ENCODE measurements at regions not wholly inside any gene's neighbourhood (a gene's known extent, or its start where the extent isn't known, plus 50 kb on each side); places are given as distances from the start of the nearest gene placed in this dataset.
"Not testable (repeated sequence)": the region's sequence is repeated elsewhere in the genome, so short reads cannot be mapped to it uniquely, and the experiment has no call there.

- no peak overlapping the region for H3K4me3 ChIP-seq (ENCODE audit: low read depth in 1 of 2, low read length in 2 of 2)
- no peak overlapping the region for H3K27ac ChIP-seq (ENCODE audit: low read depth, low read length)
- H3K9me3 ChIP-seq (ENCODE audit: control insufficient read depth in 1 of 2, low read length in 2 of 2) = no peaks in the 10 kb centered on the region
- peaks cover 41 to 44% of the 10 kb centered on the region in 2 donors for H3K4me1 ChIP-seq (ENCODE audit: control insufficient read depth in 1 of 2, insufficient read depth in 2 of 2, low read length in 2 of 2)
- no peaks in the 10 kb centered on the region for H3K36me3 ChIP-seq (ENCODE audit: control insufficient read depth in 1 of 2, insufficient read depth in 2 of 2, low read length in 2 of 2)
- H3K27me3 ChIP-seq (ENCODE audit: control insufficient read depth in 1 of 2, insufficient read depth in 2 of 2, low read length in 2 of 2) = no peaks in the 10 kb centered on the region
- H3K9ac ChIP-seq (ENCODE audit: low read depth in 1 of 2, low read length in 2 of 2) = no peak overlapping the region
Observed at GRCh38 chr3:177447938-177448337, 250.7 kb upstream of the TBL1XR1 start.

DNA sequence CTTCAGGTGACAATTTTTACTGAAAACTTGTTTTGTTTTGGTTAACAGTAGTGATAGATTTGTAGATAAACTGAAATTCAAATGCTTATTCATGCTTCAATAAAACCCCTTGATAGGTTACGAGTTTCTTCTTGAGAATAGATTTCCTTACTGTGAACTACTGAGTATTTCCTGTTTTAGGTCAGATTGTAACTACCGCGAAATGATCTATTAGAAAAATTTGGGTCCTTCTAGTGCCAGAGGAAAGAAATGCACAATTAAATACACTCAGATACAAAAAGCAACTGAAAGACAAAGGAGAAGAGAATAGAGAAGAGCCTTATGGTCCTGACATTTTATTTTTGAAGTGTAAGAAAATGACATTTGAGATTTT, 251.7 kb upstream of the TBL1XR1 start:
- no peaks in the 10 kb centered on the region for H3K9me3 ChIP-seq (ENCODE audit: control insufficient read depth in 1 of 2, low read length in 2 of 2)
- H3K36me3 ChIP-seq (ENCODE audit: control insufficient read depth in 1 of 2, insufficient read depth in 2 of 2, low read length in 2 of 2) = no peaks in the 10 kb centered on the region
- no peak overlapping the region for H3K27ac ChIP-seq (ENCODE audit: low read depth, low read length)
- H3K4me1 ChIP-seq (ENCODE audit: control insufficient read depth in 1 of 2, insufficient read depth in 2 of 2, low read length in 2 of 2) = peaks cover 35% of the 10 kb centered on the region in 2 donors
- no peaks in the 10 kb centered on the region for H3K27me3 ChIP-seq (ENCODE audit: control insufficient read depth in 1 of 2, insufficient read depth in 2 of 2, low read length in 2 of 2)
- no peak overlapping the region for H3K9ac ChIP-seq (ENCODE audit: low read depth in 1 of 2, low read length in 2 of 2)
- no peak overlapping the region for H3K4me3 ChIP-seq (ENCODE audit: low read depth in 1 of 2, low read length in 2 of 2)

DNA sequence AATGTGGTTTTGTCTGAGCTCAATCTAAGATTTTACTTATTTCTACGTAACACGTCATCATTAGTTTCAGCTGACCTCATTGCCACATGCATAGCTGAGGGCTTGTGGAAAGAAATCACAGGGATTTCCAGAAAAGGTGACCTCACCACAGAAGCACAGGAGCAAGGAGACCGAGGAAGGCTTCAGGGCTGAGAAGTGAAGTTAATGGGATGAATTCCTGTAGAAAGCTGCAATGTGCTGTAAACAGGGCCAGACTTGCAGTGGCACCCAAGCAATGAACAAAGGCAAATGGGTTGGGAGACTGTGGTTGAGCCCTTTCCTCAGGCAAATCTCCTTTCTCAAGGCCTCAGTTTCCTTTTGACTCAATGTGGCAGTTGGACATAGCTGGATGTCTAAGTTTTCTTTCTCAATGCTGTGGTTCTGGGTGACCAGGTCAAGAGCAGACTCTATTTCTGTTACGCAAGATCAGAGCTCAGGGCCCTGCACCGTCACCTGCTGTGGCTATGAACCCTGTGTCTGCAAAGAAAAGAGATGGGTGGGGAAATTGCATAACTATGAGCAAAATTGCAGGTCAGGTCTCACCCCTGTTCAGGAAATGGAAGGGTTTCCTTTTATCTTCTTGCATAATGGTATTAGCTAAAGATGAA, 252.2 kb upstream of the TBL1XR1 start:
- H3K4me3 ChIP-seq (ENCODE audit: low read depth in 1 of 2, low read length in 2 of 2) = no peak overlapping the region
- H3K4me1 ChIP-seq (ENCODE audit: control insufficient read depth in 1 of 2, insufficient read depth in 2 of 2, low read length in 2 of 2) = peaks cover 35% of the 10 kb centered on the region in 2 donors
- H3K9me3 ChIP-seq (ENCODE audit: control insufficient read depth in 1 of 2, low read length in 2 of 2) = no peaks in the 10 kb centered on the region
- H3K36me3 ChIP-seq (ENCODE audit: control insufficient read depth in 1 of 2, insufficient read depth in 2 of 2, low read length in 2 of 2) = no peaks in the 10 kb centered on the region
- H3K9ac ChIP-seq (ENCODE audit: low read depth in 1 of 2, low read length in 2 of 2) = no peak overlapping the region
- no peak overlapping the region for H3K27ac ChIP-seq (ENCODE audit: low read depth, low read length)
- H3K27me3 ChIP-seq (ENCODE audit: control insufficient read depth in 1 of 2, insufficient read depth in 2 of 2, low read length in 2 of 2) = no peaks in the 10 kb centered on the region

GRCh38 chr3:177451301-177451750, 254.0 kb upstream of the TBL1XR1 start:
- Histone ChIP-seq H3K27ac (ENCODE audit: low read depth, low read length) (no peak overlapping the region), H3K36me3 (ENCODE audit: control insufficient read depth in 1 of 2, insufficient read depth in 2 of 2, low read length in 2 of 2) (no peaks in the 10 kb centered on the region), H3K4me3 (ENCODE audit: low read depth in 1 of 2, low read length in 2 of 2) (no peak overlapping the region), H3K27me3 (ENCODE audit: control insufficient read depth in 1 of 2, insufficient read depth in 2 of 2, low read length in 2 of 2) (no peaks in the 10 kb centered on the region), H3K9ac (ENCODE audit: low read depth in 1 of 2, low read length in 2 of 2) (no peak overlapping the region), H3K9me3 (ENCODE audit: control insufficient read depth in 1 of 2, low read length in 2 of 2) (no peaks in the 10 kb centered on the region), H3K4me1 (ENCODE audit: control insufficient read depth in 1 of 2, insufficient read depth in 2 of 2, low read length in 2 of 2) (peaks cover 26 to 29% of the 10 kb centered on the region in 2 donors)

DNA sequence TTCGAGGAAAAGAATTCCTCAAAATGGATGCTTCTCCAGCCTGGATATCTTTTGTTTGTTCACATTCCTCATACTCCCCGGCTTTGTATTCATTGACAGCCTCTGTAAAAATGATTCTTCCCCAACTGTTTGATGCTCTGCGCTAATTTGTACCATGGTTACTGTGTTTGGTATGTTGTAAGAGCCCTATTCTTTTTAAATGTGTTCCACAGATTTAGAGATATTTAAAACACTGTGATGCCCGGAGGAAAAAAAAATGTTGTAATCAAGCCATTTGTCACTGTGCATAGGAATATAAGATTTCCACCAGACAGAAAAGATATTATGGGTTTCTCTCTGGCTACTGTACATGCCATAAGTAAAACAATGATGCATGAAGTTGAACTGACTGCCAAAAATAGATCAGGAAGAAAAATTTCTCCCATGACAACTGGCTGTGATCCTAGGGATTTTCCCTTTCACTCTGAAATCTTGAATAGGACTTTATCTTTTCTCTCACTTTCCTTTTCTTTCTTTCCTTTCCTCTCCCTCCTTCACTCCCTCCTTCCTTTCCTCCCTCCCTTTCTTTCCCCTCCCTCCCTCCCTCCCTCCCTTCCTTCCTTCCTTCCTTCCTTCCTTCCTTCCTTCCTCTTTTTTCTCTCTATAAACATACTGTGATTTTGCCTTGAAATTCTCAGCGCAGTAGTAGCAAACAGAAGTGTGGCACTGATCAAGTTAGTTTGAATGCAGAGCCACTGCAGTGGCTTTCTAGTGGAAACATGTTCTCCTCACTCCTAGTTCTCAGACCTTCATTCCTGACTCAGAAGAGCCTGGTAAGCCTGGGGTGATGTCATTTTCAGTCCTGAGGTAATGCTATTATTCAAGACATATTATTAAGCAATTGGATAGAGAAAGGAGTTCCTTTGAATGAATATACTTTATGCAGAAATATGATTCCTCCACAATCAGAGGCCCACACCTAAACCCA, 254.9 kb upstream of the TBL1XR1 start:
- Histone ChIP-seq H3K27ac (ENCODE audit: low read depth, low read length) (no peak overlapping the region), H3K4me1 (ENCODE audit: control insufficient read depth in 1 of 2, insufficient read depth in 2 of 2, low read length in 2 of 2) (peaks cover 18 to 20% of the 10 kb centered on the region in 2 donors), H3K36me3 (ENCODE audit: control insufficient read depth in 1 of 2, insufficient read depth in 2 of 2, low read length in 2 of 2) (no peaks in the 10 kb centered on the region), H3K27me3 (ENCODE audit: control insufficient read depth in 1 of 2, insufficient read depth in 2 of 2, low read length in 2 of 2) (no peaks in the 10 kb centered on the region), H3K9ac (ENCODE audit: low read depth in 1 of 2, low read length in 2 of 2) (no peak overlapping the region), H3K4me3 (ENCODE audit: low read depth in 1 of 2, low read length in 2 of 2) (no peak overlapping the region), H3K9me3 (ENCODE audit: control insufficient read depth in 1 of 2, low read length in 2 of 2) (peaks cover 0 to 7% of the 10 kb centered on the region in 2 donors)

DNA sequence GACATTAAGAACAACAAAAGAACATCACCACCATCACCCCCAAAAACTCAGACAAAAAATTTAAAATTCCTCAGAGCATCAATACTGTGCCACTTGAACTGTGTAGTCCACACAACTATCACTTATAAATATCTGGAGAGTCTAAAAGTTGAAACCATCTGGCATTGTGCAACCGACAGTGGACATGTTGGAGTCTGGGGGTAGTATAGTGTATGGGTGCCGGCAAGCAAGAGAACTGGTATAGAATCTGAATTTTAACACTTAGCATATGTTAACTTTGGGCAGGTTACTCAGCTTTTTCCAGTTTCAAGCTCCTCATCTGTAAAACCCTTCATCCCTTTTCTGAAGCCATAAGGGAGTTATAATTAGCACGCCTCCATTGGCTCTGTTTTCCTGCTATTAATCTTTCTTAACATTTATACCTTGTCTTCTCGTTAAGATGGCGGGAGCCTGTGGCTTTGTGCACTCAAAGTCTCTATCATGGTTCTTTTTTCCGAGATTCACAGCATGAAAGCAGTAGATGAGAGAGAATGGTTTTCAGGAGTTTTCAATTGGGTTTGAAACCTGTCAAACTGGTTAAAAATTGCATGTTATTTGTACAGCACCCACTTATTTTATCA, 255.7 kb upstream of the TBL1XR1 start:
- no peak overlapping the region for H3K9ac ChIP-seq (ENCODE audit: low read depth in 1 of 2, low read length in 2 of 2)
- no peaks in the 10 kb centered on the region for H3K36me3 ChIP-seq (ENCODE audit: control insufficient read depth in 1 of 2, insufficient read depth in 2 of 2, low read length in 2 of 2)
- H3K4me3 ChIP-seq (ENCODE audit: low read depth in 1 of 2, low read length in 2 of 2) = no peak overlapping the region
- no peak overlapping the region for H3K27ac ChIP-seq (ENCODE audit: low read depth, low read length)
- H3K4me1 ChIP-seq (ENCODE audit: control insufficient read depth in 1 of 2, insufficient read depth in 2 of 2, low read length in 2 of 2) = peaks cover 10 to 17% of the 10 kb centered on the region in 2 donors
- peaks cover 5 to 12% of the 10 kb centered on the region in 2 donors for H3K9me3 ChIP-seq (ENCODE audit: control insufficient read depth in 1 of 2, low read length in 2 of 2)
- no peaks in the 10 kb centered on the region for H3K27me3 ChIP-seq (ENCODE audit: control insufficient read depth in 1 of 2, insufficient read depth in 2 of 2, low read length in 2 of 2)

DNA sequence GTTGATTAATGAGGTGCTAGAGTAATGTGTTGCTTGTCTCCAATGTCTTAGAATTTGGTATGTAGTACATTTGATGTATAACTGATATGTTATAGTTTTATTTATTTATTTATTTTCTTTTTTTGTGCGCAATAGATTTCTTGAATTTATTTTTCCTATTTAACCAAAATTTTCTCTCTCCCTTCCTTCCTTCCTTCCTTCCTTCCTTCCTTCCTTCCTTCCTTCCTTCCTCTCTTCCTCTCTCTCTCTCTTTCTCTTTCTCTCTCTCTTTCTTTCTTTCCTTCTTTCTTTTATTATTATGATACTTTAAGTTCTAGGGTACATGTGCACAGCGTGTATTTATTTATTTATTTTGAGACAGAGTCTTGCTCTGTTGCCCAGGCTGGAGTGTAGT, 256.2 kb upstream of the TBL1XR1 start:
- Histone ChIP-seq H3K27ac (ENCODE audit: low read depth, low read length) (no peak overlapping the region), H3K27me3 (ENCODE audit: control insufficient read depth in 1 of 2, insufficient read depth in 2 of 2, low read length in 2 of 2) (no peaks in the 10 kb centered on the region), H3K9ac (ENCODE audit: low read depth in 1 of 2, low read length in 2 of 2) (no peak overlapping the region)

GRCh38 chr3:177457204-177457603, 259.9 kb upstream of the TBL1XR1 start:
- not testable (repeated sequence) for H3K4me1 ChIP-seq (ENCODE audit: control insufficient read depth in 1 of 2, insufficient read depth in 2 of 2, low read length in 2 of 2); H3K36me3 ChIP-seq (ENCODE audit: control insufficient read depth in 1 of 2, insufficient read depth in 2 of 2, low read length in 2 of 2); H3K27me3 ChIP-seq (ENCODE audit: control insufficient read depth in 1 of 2, insufficient read depth in 2 of 2, low read length in 2 of 2); H3K9ac ChIP-seq (ENCODE audit: low read depth in 1 of 2, low read length in 2 of 2); H3K4me3 ChIP-seq (ENCODE audit: low read depth in 1 of 2, low read length in 2 of 2); H3K27ac ChIP-seq (ENCODE audit: low read depth, low read length)
- peaks cover 5 to 12% of the 10 kb centered on the region in 2 donors for H3K9me3 ChIP-seq (ENCODE audit: control insufficient read depth in 1 of 2, low read length in 2 of 2)

More for the DNA sequence above, 256.2 kb upstream of the TBL1XR1 start:
- Histone ChIP-seq H3K4me1 (ENCODE audit: control insufficient read depth in 1 of 2, insufficient read depth in 2 of 2, low read length in 2 of 2) (peaks cover 6 to 11% of the 10 kb centered on the region in 2 donors), H3K36me3 (ENCODE audit: control insufficient read depth in 1 of 2, insufficient read depth in 2 of 2, low read length in 2 of 2) (no peaks in the 10 kb centered on the region), H3K4me3 (ENCODE audit: low read depth in 1 of 2, low read length in 2 of 2) (no peak overlapping the region), H3K9me3 (ENCODE audit: control insufficient read depth in 1 of 2, low read length in 2 of 2) (peaks cover 5 to 12% of the 10 kb centered on the region in 2 donors)

GRCh38 chr3:177459401-177459800, 262.1 kb upstream of the TBL1XR1 start:
- Histone ChIP-seq H3K4me1 (ENCODE audit: control insufficient read depth in 1 of 2, insufficient read depth in 2 of 2, low read length in 2 of 2) (no peaks in the 10 kb centered on the region), H3K4me3 (ENCODE audit: low read depth in 1 of 2, low read length in 2 of 2) (no peak overlapping the region), H3K9ac (ENCODE audit: low read depth in 1 of 2, low read length in 2 of 2) (no peak overlapping the region)

GRCh38 chr3:177460047-177460446, 262.8 kb upstream of the TBL1XR1 start:
- no peak overlapping the region for H3K27ac ChIP-seq (ENCODE audit: low read depth, low read length)
- no peak overlapping the region for H3K9ac ChIP-seq (ENCODE audit: low read depth in 1 of 2, low read length in 2 of 2)
- no peaks in the 10 kb centered on the region for H3K27me3 ChIP-seq (ENCODE audit: control insufficient read depth in 1 of 2, insufficient read depth in 2 of 2, low read length in 2 of 2)
- H3K36me3 ChIP-seq (ENCODE audit: control insufficient read depth in 1 of 2, insufficient read depth in 2 of 2, low read length in 2 of 2) = no peaks in the 10 kb centered on the region
- no peak overlapping the region for H3K4me3 ChIP-seq (ENCODE audit: low read depth in 1 of 2, low read length in 2 of 2)
- H3K4me1 ChIP-seq (ENCODE audit: control insufficient read depth in 1 of 2, insufficient read depth in 2 of 2, low read length in 2 of 2) = no peaks in the 10 kb centered on the region
- peaks cover 5 to 12% of the 10 kb centered on the region in 2 donors for H3K9me3 ChIP-seq (ENCODE audit: control insufficient read depth in 1 of 2, low read length in 2 of 2)

More at GRCh38 chr3:177459401-177459800, 262.1 kb upstream of the TBL1XR1 start:
- no peaks in the 10 kb centered on the region for H3K27me3 ChIP-seq (ENCODE audit: control insufficient read depth in 1 of 2, insufficient read depth in 2 of 2, low read length in 2 of 2)
- H3K27ac ChIP-seq (ENCODE audit: low read depth, low read length) = no peak overlapping the region
- peaks cover 5 to 12% of the 10 kb centered on the region in 2 donors for H3K9me3 ChIP-seq (ENCODE audit: control insufficient read depth in 1 of 2, low read length in 2 of 2)
- no peaks in the 10 kb centered on the region for H3K36me3 ChIP-seq (ENCODE audit: control insufficient read depth in 1 of 2, insufficient read depth in 2 of 2, low read length in 2 of 2)

All from duodenal mucosa (tissue), 2 donors.